Muscle layer of colon (tissue), 2 donors: ENCODE measurements at regions not wholly inside any gene's neighbourhood (a gene's known extent, or its start where the extent isn't known, plus 50 kb on each side); places are given as distances from the start of the nearest gene placed in this dataset.

Source experiments
- H3K27ac ChIP-seq: one replicate; pipeline ENCODE4 v1.7.0; 2013; ENCODE audit warnings: low read depth, mild to moderate bottlenecking, low read length, moderate library complexity
- H3K27me3 ChIP-seq, 2 donors: one replicate each; pipeline ENCODE4 v1.7.0; 2013; ENCODE audit warnings: low read length in 2 of 2, mild to moderate bottlenecking in 2 of 2; ENCODE audit not compliant: insufficient read depth in 2 of 2, control insufficient read depth in 1 of 2
- H3K36me3 ChIP-seq: one replicate; pipeline ENCODE4 v1.7.0; 2013; ENCODE audit warnings: mild to moderate bottlenecking, low read length; ENCODE audit not compliant: insufficient read depth
- H3K4me1 ChIP-seq: one replicate; pipeline ENCODE4 v1.7.0; 2013; ENCODE audit warnings: mild to moderate bottlenecking, low read length; ENCODE audit not compliant: insufficient read depth
- H3K4me3 ChIP-seq, 2 donors: one replicate each; pipeline ENCODE4 v1.7.0; 2013; ENCODE audit warnings: low read length in 2 of 2, low read depth in 1 of 2, mild to moderate bottlenecking in 1 of 2, moderate library complexity in 1 of 2
- H3K9ac ChIP-seq: one replicate; pipeline ENCODE4 v1.7.0; 2013; ENCODE audit warnings: low read length
- H3K9me3 ChIP-seq: one replicate; pipeline ENCODE4 v1.7.0; 2013; ENCODE audit warnings: mild to moderate bottlenecking, low read length
- donor health status: abdominal sarcoma.
- donor health status: Adenocarcinoma of cecum.

GRCh38 chr3:144295613-144296012 is 324.0 kb downstream of the DIPK2A start:
- H3K9ac ChIP-seq = no peak overlapping the region
- H3K27me3 ChIP-seq = no peaks in the 10 kb centered on the region
- H3K4me1 ChIP-seq = no peaks in the 10 kb centered on the region
- no peaks in the 10 kb centered on the region for H3K9me3 ChIP-seq
- no peak overlapping the region for H3K4me3 ChIP-seq
- no peak overlapping the region for H3K27ac ChIP-seq
- H3K36me3 ChIP-seq = no peaks in the 10 kb centered on the region

- Histone ChIP-seq H3K9me3 (no peaks in the 10 kb centered on the region), H3K27me3 (no peaks in the 10 kb centered on the region), H3K9ac (no peak overlapping the region), H3K4me1 (no peaks in the 10 kb centered on the region), H3K4me3 (no peak overlapping the region), H3K27ac (no peak overlapping the region), H3K36me3 (no peaks in the 10 kb centered on the region)
Measured at GRCh38 chr3:144296808-144297207, 325.2 kb downstream of the DIPK2A start.

GRCh38 chr3:144301863-144302262 is 330.2 kb downstream of the DIPK2A start:
- Histone ChIP-seq H3K27ac (no peak overlapping the region), H3K4me1 (no peaks in the 10 kb centered on the region), H3K36me3 (no peaks in the 10 kb centered on the region), H3K4me3 (no peak overlapping the region), H3K9ac (no peak overlapping the region), H3K9me3 (peaks cover 3% of the 10 kb centered on the region), H3K27me3 (no peaks in the 10 kb centered on the region)

- H3K36me3 ChIP-seq = no peaks in the 10 kb centered on the region
- H3K27me3 ChIP-seq = no peaks in the 10 kb centered on the region
- H3K4me1 ChIP-seq = no peaks in the 10 kb centered on the region
- H3K9me3 ChIP-seq = no peaks in the 10 kb centered on the region
- no peak overlapping the region for H3K27ac ChIP-seq
- H3K9ac ChIP-seq = no peak overlapping the region
- no peak overlapping the region for H3K4me3 ChIP-seq
Measured at GRCh38 chr3:144307951-144308350, 336.3 kb downstream of the DIPK2A start.

GRCh38 chr3:144308396-144308795 is 336.8 kb downstream of the DIPK2A start:
- no peaks in the 10 kb centered on the region for H3K4me1 ChIP-seq
- no peak overlapping the region for H3K4me3 ChIP-seq
- H3K9ac ChIP-seq = no peak overlapping the region
- H3K36me3 ChIP-seq = no peaks in the 10 kb centered on the region
- no peaks in the 10 kb centered on the region for H3K9me3 ChIP-seq
- H3K27ac ChIP-seq = no peak overlapping the region
- no peaks in the 10 kb centered on the region for H3K27me3 ChIP-seq

- Histone ChIP-seq H3K4me1 (no peaks in the 10 kb centered on the region), H3K4me3 (no peak overlapping the region), H3K27ac (no peak overlapping the region), H3K9me3 (no peaks in the 10 kb centered on the region), H3K9ac (no peak overlapping the region), H3K27me3 (no peaks in the 10 kb centered on the region), H3K36me3 (no peaks in the 10 kb centered on the region)
Measured at GRCh38 chr3:144312702-144313101, 341.1 kb downstream of the DIPK2A start.

- Histone ChIP-seq H3K36me3 (no peaks in the 10 kb centered on the region), H3K27me3 (no peaks in the 10 kb centered on the region), H3K27ac (no peak overlapping the region), H3K4me1 (no peaks in the 10 kb centered on the region), H3K4me3 (no peak overlapping the region), H3K9ac (no peak overlapping the region), H3K9me3 (no peaks in the 10 kb centered on the region)
Measured at GRCh38 chr3:144314946-144315345, 343.3 kb downstream of the DIPK2A start.

- Histone ChIP-seq H3K27ac (no peak overlapping the region), H3K27me3 (no peaks in the 10 kb centered on the region), H3K9me3 (no peaks in the 10 kb centered on the region), H3K4me3 (no peak overlapping the region), H3K36me3 (no peaks in the 10 kb centered on the region), H3K9ac (no peak overlapping the region), H3K4me1 (no peaks in the 10 kb centered on the region)
Measured at GRCh38 chr3:144317961-144318360, 346.3 kb downstream of the DIPK2A start.

GRCh38 chr3:144324076-144324475 is 352.5 kb downstream of the DIPK2A start:
- Histone ChIP-seq H3K9me3 (no peaks in the 10 kb centered on the region), H3K27ac (no peak overlapping the region), H3K36me3 (no peaks in the 10 kb centered on the region), H3K4me3 (no peak overlapping the region), H3K27me3 (no peaks in the 10 kb centered on the region), H3K9ac (no peak overlapping the region), H3K4me1 (no peaks in the 10 kb centered on the region)

- H3K36me3 ChIP-seq = no peaks in the 10 kb centered on the region
- H3K4me1 ChIP-seq = no peaks in the 10 kb centered on the region
- H3K27ac ChIP-seq = no peak overlapping the region
Measured at GRCh38 chr3:144332868-144333267, 361.2 kb downstream of the DIPK2A start.

GRCh38 chr3:144341471-144341870 is 369.8 kb downstream of the DIPK2A start:
- Histone ChIP-seq H3K36me3 (no peaks in the 10 kb centered on the region), H3K4me3 (no peak overlapping the region), H3K4me1 (no peaks in the 10 kb centered on the region), H3K9me3 (no peaks in the 10 kb centered on the region), H3K27me3 (no peaks in the 10 kb centered on the region), H3K9ac (no peak overlapping the region), H3K27ac (no peak overlapping the region)

More at GRCh38 chr3:144332868-144333267, 361.2 kb downstream of the DIPK2A start:
- H3K9me3 ChIP-seq = no peaks in the 10 kb centered on the region
- no peaks in the 10 kb centered on the region for H3K27me3 ChIP-seq
- H3K9ac ChIP-seq = no peak overlapping the region
- H3K4me3 ChIP-seq = no peak overlapping the region

- no peaks in the 10 kb centered on the region for H3K9me3 ChIP-seq
- H3K9ac ChIP-seq = no peak overlapping the region
- H3K4me3 ChIP-seq = no peak overlapping the region
- no peak overlapping the region for H3K27ac ChIP-seq
- H3K27me3 ChIP-seq = no peaks in the 10 kb centered on the region
- no peaks in the 10 kb centered on the region for H3K4me1 ChIP-seq
- no peaks in the 10 kb centered on the region for H3K36me3 ChIP-seq
Measured at GRCh38 chr3:144343343-144343742, 371.7 kb downstream of the DIPK2A start.
